Thyroid gland (tissue), 4 donors: ENCODE measurements at regions not wholly inside any gene's neighbourhood (a gene's known extent, or its start where the extent isn't known, plus 50 kb on each side); places are given as distances from the start of the nearest gene placed in this dataset.

Experiments
- DNase-seq, 2 donors: peaks; one replicate each; pipeline ENCODE4 v3.0.0-alpha.2; 2019
- H3K27ac ChIP-seq, 3 donors: fragments of 200-600 bp; sonication (generic); 1 replicate in 2 of 3; 2 replicates in 1 of 3; pipeline ENCODE4 v1.5.1; 2016 to 2019; ENCODE audit warnings: mild to moderate bottlenecking in 1 of 3, moderate library complexity in 1 of 3
- H3K27me3 ChIP-seq: fragments of 200-600 bp; sonication (generic); one replicate; pipeline ENCODE4 v1.5.1; 2019
- H3K36me3 ChIP-seq, 2 donors: fragments of 200-600 bp; sonication (generic); one replicate each; pipeline ENCODE4 v1.5.1; 2016 to 2019
- H3K4me1 ChIP-seq, 2 donors: fragments of 200-600 bp; sonication (generic); one replicate each; pipeline ENCODE4 v1.5.1; 2017 to 2019
- H3K4me3 ChIP-seq, 3 donors: fragments of 200-600 bp; sonication (generic); replicated peaks in 1 of 3; 1 replicate in 2 of 3; 2 replicates in 1 of 3; pipeline ENCODE4 v1.5.1; 2016; ENCODE audit warnings: mild to moderate bottlenecking in 1 of 3
- H3K9me3 ChIP-seq: fragments of 200-600 bp; sonication (generic); one replicate; pipeline ENCODE4 v1.5.1; 2017
- POLR2A ChIP-seq, 2 donors: fragments of 450-650 bp; IDR thresholded peaks; one replicate each; pipeline ENCODE4 v1.6.1; 2017; ENCODE audit warnings: antibody characterized with exemption in 2 of 2, mild to moderate bottlenecking in 2 of 2, moderate library complexity in 1 of 2
- WGBS, 2 donors: methylation state at CpG; one replicate each; pipeline ENCODE4 v1.1.5; 2017; 5-methylcytosine and 5-hydroxymethylcytosine counted together
- intact Hi-C: fragments of 100-400 bp; cut with DNase I; formaldehyde crosslinking; loops from one replicate; pipeline ENCODE4 v1.15.1; 2023
- TF ChIP-seq, protein P1 (sequence below), 6 experiments: fragments of 200-600 bp in 3 of 6; fragments of 450-650 bp in 3 of 6; sonication (generic) in 3 of 6; IDR thresholded peaks; one replicate each; pipeline ENCODE4 v1.5.1; 2016 to 2019; ENCODE audit warnings: antibody characterized with exemption in 6 of 6, mild to moderate bottlenecking in 2 of 6, inconsistent platforms in 1 of 6, moderate library complexity in 1 of 6

DNA sequence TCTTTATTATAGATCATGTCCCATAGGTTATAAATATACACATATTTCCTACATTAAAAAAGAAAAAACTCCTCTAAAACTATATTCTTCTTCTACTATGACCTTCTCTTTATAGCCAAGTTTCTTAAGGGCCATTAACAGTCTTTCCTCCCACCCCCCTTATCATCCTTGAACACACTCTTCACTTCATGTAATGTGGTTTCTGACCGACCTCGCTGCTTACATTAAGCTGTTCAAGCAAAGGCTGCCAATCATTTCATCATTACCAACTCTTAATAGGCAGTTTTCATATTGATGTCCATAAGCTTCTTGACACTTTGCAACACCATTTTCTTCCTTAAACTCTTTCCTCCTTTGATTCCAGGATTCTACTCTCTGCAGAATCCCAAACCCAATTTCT lies 283.0 kb upstream of the PCSK5 start:
- no peak for TF ChIP-seq POLR2A (IDR thresholded peaks at IDR 0.05)
- TF ChIP-seq, protein P1, sequence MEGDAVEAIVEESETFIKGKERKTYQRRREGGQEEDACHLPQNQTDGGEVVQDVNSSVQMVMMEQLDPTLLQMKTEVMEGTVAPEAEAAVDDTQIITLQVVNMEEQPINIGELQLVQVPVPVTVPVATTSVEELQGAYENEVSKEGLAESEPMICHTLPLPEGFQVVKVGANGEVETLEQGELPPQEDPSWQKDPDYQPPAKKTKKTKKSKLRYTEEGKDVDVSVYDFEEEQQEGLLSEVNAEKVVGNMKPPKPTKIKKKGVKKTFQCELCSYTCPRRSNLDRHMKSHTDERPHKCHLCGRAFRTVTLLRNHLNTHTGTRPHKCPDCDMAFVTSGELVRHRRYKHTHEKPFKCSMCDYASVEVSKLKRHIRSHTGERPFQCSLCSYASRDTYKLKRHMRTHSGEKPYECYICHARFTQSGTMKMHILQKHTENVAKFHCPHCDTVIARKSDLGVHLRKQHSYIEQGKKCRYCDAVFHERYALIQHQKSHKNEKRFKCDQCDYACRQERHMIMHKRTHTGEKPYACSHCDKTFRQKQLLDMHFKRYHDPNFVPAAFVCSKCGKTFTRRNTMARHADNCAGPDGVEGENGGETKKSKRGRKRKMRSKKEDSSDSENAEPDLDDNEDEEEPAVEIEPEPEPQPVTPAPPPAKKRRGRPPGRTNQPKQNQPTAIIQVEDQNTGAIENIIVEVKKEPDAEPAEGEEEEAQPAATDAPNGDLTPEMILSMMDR (IDR thresholded peaks at IDR 0.05) = no peak
- Histone ChIP-seq H3K4me1 (no peaks in the 10 kb centered on the region), H3K9me3 (no peaks in the 10 kb centered on the region)

DNA sequence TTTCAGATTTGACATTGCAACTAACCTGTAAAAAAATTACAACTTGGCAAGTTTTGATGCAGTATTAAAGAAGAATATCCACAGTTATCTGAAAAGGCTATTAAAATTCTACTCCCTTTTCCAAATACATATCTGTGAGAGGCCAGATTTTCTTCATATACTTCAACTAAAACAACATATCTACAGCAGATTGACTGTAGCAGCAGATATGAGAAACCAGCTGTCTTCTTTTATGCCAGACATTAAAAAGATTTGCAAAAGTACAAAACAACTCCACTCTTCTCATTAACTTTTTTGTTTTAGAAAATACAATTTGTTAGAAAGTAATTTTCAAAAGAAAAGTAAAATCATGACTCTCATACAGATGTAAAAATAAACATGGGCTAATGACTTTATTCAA lies 281.1 kb upstream of the PCSK5 start:
- TF ChIP-seq, protein P1 (IDR thresholded peaks at IDR 0.05) = no peak
- no peak for TF ChIP-seq POLR2A (IDR thresholded peaks at IDR 0.05)
- no peaks in the 10 kb centered on the region for H3K36me3 ChIP-seq
- no peak for DNase-seq
- H3K4me3 ChIP-seq = no peak overlapping the region
- H3K27ac ChIP-seq = no peak overlapping the region
- intact Hi-C loops = no loop called here
- H3K27me3 ChIP-seq = no peaks in the 10 kb centered on the region
- H3K4me1 ChIP-seq = no peaks in the 10 kb centered on the region
- no peaks in the 10 kb centered on the region for H3K9me3 ChIP-seq

More for the DNA sequence above, 283.0 kb upstream of the PCSK5 start:
- WGBS, 2 donors = 73 to 75% methylated on average over 2 of the region's 2 CpGs
- H3K4me3 ChIP-seq = no peak overlapping the region
- H3K27ac ChIP-seq = no peak overlapping the region
- no peak for DNase-seq
- H3K27me3 ChIP-seq = no peaks in the 10 kb centered on the region
- intact Hi-C loops = no loop called here
- no peaks in the 10 kb centered on the region for H3K36me3 ChIP-seq

- 75 to 80% methylated on average over 1 of the region's 1 CpG for WGBS, 2 donors
- TF ChIP-seq POLR2A (IDR thresholded peaks at IDR 0.05) = no peak
- TF ChIP-seq, protein P1 (IDR thresholded peaks at IDR 0.05) = no peak
- DNase-seq = no peak
- no peaks in the 10 kb centered on the region for H3K27me3 ChIP-seq
- no peaks in the 10 kb centered on the region for H3K36me3 ChIP-seq
- H3K4me1 ChIP-seq = no peaks in the 10 kb centered on the region
- no peaks in the 10 kb centered on the region for H3K9me3 ChIP-seq
- intact Hi-C loops = no loop called here
- H3K27ac ChIP-seq = no peak overlapping the region
- no peak overlapping the region for H3K4me3 ChIP-seq
These were observed 280.2 kb upstream of the PCSK5 start for GRCh38 chr9:75610246-75610645.

DNA sequence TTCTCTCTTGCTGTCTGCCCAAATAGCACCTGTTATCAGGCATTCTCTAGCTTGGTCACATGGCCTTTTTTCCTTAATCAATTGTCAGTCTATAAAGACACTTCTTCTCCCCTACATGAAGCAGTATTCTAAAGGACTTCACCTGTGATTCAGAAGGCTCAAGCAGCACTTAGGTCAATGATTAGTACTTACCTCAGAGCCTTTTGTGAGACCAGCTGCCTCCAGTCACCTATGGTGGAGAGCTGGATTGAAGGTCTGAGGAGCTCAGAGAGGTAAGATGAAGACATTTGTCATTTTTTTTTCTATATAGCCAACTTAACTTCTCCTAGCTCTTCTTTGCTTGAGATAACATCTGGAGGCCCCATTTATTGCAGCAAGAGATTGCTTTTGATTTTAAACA lies 278.3 kb upstream of the PCSK5 start:
- H3K27ac ChIP-seq = no peak overlapping the region
- intact Hi-C loops = no loop called here

DNA sequence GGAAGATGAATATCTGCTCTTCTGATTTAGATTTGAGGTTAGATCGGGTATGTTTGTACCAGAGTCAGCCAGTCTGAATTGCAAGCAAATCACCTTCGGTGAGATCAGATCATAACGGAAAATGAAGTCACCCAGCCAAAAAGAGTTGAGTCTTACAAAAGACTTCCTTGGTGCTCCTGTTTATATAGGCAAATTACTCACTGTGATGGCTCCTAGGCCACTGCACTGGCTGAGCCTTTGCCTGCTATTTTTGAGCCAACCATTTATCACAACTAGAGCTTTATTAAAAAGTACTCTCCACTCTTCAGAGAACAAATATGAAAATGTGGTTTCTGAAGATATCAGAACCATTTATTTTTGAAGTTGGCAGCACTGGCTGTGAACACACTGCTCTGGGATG lies 277.7 kb upstream of the PCSK5 start:
- no peak overlapping the region for H3K27ac ChIP-seq
- WGBS, 2 donors = 67 to 71% methylated on average over 3 of the region's 3 CpGs

More for the DNA sequence above, 278.3 kb upstream of the PCSK5 start:
- no peak for DNase-seq
- Histone ChIP-seq H3K4me3 (no peak overlapping the region), H3K27me3 (no peaks in the 10 kb centered on the region), H3K36me3 (no peaks in the 10 kb centered on the region), H3K9me3 (no peaks in the 10 kb centered on the region), H3K4me1 (no peaks in the 10 kb centered on the region)
- TF ChIP-seq, protein P1 (IDR thresholded peaks at IDR 0.05) = no peak
- no peak for TF ChIP-seq POLR2A (IDR thresholded peaks at IDR 0.05)

DNA sequence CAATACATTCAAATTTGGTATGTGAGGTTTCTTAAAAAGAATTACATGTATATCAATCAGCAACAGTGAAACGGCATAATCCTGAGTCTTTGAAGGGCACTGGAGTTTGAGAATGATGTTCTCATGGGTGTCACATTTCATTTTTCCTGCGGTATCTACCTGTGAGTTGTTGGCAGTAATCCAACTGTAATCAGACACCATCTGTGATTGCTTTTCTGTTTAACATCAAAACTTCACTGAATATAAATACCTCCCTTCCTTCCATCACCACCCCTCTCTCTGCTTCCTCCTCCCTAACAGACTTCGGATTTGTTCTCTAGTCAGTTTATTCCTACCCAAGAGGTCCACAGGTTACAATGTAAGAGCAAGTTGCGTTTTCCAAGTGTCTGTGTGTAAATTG lies 275.2 kb upstream of the PCSK5 start:
- WGBS, 2 donors = 36 to 39% methylated on average over 4 of the region's 4 CpGs
- Histone ChIP-seq H3K36me3 (no peaks in the 10 kb centered on the region), H3K4me3 (no peak overlapping the region), H3K27me3 (no peaks in the 10 kb centered on the region), H3K4me1 (no peaks in the 10 kb centered on the region), H3K9me3 (no peaks in the 10 kb centered on the region), H3K27ac (no peak overlapping the region)
- DNase-seq = no peak
- TF ChIP-seq POLR2A (IDR thresholded peaks at IDR 0.05) = no peak
- TF ChIP-seq, protein P1 (IDR thresholded peaks at IDR 0.05) = no peak
- intact Hi-C loops = no loop called here

More for the DNA sequence above, 277.7 kb upstream of the PCSK5 start:
- no peak for TF ChIP-seq POLR2A (IDR thresholded peaks at IDR 0.05)
- H3K4me3 ChIP-seq = no peak overlapping the region
- no peaks in the 10 kb centered on the region for H3K4me1 ChIP-seq
- H3K36me3 ChIP-seq = no peaks in the 10 kb centered on the region
- intact Hi-C loops = no loop called here
- H3K9me3 ChIP-seq = no peaks in the 10 kb centered on the region
- no peak for DNase-seq
- H3K27me3 ChIP-seq = no peaks in the 10 kb centered on the region
